HG03135 (cell line): ENCODE measurements at regions not wholly inside any gene's neighbourhood (a gene's known extent, or its start where the extent isn't known, plus 50 kb on each side); places are given as distances from the start of the nearest gene placed in this dataset.
"Not testable (repeated sequence)": the region's sequence is repeated elsewhere in the genome, so short reads cannot be mapped to it uniquely, and the experiment has no call there.

Experiments used
- ATAC-seq: cut with Tn5 transposase; IDR thresholded peaks from one replicate; pipeline ENCODE4 v1.9.1; 2021; ENCODE audit warnings: mild to moderate bottlenecking, moderate library complexity; ENCODE audit not compliant: unreplicated experiment

GRCh38 chr16:86334079-86334635, 176.2 kb upstream of the FOXF1 start:
- no peak for ATAC-seq

GRCh38 chr16:86335266-86336172, 174.8 kb upstream of the FOXF1 start:
- no peak for ATAC-seq

- no peak for ATAC-seq
Measured at GRCh38 chr16:86337138-86337537, 173.2 kb upstream of the FOXF1 start.

GRCh38 chr16:86337581-86338402, 172.5 kb upstream of the FOXF1 start:
- ATAC-seq, result no peak

GRCh38 chr16:86338403-86339115, 171.8 kb upstream of the FOXF1 start:
- no peak for ATAC-seq

GRCh38 chr16:86342161-86342834, 168.0 kb upstream of the FOXF1 start:
- ATAC-seq, result no peak

- no peak for ATAC-seq
Measured at GRCh38 chr16:86343027-86343795, 167.1 kb upstream of the FOXF1 start.

GRCh38 chr16:86343796-86344585, 166.3 kb upstream of the FOXF1 start:
- no peak for ATAC-seq

- no peak for ATAC-seq
Measured at GRCh38 chr16:86344586-86344871, 165.8 kb upstream of the FOXF1 start.

- ATAC-seq, result no peak
Measured at GRCh38 chr16:86344881-86345280, 165.4 kb upstream of the FOXF1 start.

GRCh38 chr16:86345516-86345915, 164.8 kb upstream of the FOXF1 start:
- no peak for ATAC-seq

GRCh38 chr16:86346034-86346433, 164.3 kb upstream of the FOXF1 start:
- ATAC-seq, result no peak

- ATAC-seq, result no peak
Measured at GRCh38 chr16:86347090-86347489, 163.2 kb upstream of the FOXF1 start.

GRCh38 chr16:86347916-86348555, 162.3 kb upstream of the FOXF1 start:
- no peak for ATAC-seq

- ATAC-seq, result no peak
Measured at GRCh38 chr16:86349338-86349900, 160.9 kb upstream of the FOXF1 start.

- no peak for ATAC-seq
Measured at GRCh38 chr16:86350289-86350688, 160.0 kb upstream of the FOXF1 start.

- no peak for ATAC-seq
Measured at GRCh38 chr16:86351041-86351784, 159.1 kb upstream of the FOXF1 start.

GRCh38 chr16:86351785-86352139, 158.6 kb upstream of the FOXF1 start:
- not testable (repeated sequence) for ATAC-seq
